Heart left ventricle (tissue), 13 donors: ENCODE measurements at regions not wholly inside any gene's neighbourhood (a gene's known extent, or its start where the extent isn't known, plus 50 kb on each side); places are given as distances from the start of the nearest gene placed in this dataset.

ENCODE experiments used
- CTCF ChIP-seq, 12 donors: fragments of 200-600 bp; sonication (generic) in 4 of 12; IDR thresholded peaks; one replicate each; pipeline versions ENCODE4 v1.5.0 to v1.8.0; 2018 to 2022; ENCODE audit warnings: antibody characterized with exemption in 12 of 12, mild to moderate bottlenecking in 5 of 12
- POLR2A ChIP-seq, 2 donors: fragments of 450-650 bp; IDR thresholded peaks; one replicate each; pipeline ENCODE4 v1.6.1; 2017; ENCODE audit warnings: antibody characterized with exemption in 2 of 2, mild to moderate bottlenecking in 2 of 2, moderate library complexity in 2 of 2
- donor health status: ischemic (EF 13 %, LVEDD 7.1; RV severe dilation, severe dysfunction).
- donor health status: DM: no; HTN: yes; CAD: no.
- donor health status: DM: no; HTN: no; CAD: no.
- donor health status: ischemic (EF 25% LVEDD 6.9; RV normal size, moderate dysfunction).
- donor health status: ischemic (EF 25% LVEDD 5.7; RV mildly dilated, moderate dysfunction).
- donor health status: ischemic (EF 35%, LVEDD 5.7; RV mildly dilated, moderate dysfunction).
- donor health status: nonischemic (EF 11% LVEDD 7.7; RV severe dilation, severe dysfunction).
- donor health status: DM: yes; HTN: yes; CAD: no.
- donor health status: PGD.
- donor health status: ischemic (EF 29% LVEDD 5.4; RV normal size, mild dysfunction).
- donor health status: nonischemic (EF 23%, LVEDD 6.1; RV moderate dilation, normal function).

DNA sequence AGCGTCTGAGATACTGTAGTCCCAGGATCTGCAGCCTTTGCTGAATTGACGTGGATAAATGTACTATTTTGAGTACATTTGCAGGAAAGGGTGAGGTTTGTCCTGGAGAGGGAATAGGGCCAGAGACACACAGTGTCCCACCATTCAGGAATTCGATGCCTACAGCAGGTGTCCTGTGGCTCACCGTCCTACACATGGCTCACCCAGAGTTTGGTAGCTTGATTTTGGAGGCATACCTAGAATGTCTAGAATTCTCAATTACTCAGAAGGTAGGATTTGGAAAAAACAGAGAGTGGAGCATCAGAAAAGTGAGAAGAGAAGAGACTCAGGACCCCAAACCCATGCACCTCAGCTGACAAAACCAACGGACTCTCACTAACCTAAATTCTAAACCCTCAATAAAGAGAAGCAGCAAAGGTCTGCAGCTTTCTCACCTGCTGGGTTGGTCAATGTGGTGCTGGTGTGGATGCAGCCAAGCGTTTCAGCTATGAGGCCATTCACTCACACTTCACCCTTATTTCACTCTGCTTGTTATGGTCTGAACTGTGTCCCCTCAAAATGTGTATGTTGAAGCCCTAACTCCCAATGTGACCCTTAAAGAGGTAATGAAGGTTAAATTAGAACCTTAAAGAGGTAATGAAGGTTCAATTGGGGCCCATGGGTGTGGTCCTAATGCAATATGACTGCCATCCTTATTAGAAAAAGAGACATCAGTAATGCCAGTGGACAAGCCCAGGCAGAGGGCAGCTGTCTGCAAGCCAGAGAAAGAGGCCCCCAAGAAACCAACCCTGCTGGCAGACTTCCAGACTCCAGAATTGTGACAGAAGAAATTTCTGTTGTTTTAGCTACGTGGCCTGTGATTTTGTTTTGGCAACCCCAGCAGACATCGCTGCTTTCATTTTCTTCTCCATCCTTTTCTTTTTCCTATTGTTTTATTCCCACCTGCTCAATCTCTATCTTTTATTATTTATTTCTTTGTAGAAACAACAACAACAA lies 187.8 kb downstream of the SNX19 start:
- TF ChIP-seq CTCF (IDR thresholded peaks at IDR 0.05) (no peak), POLR2A (IDR thresholded peaks at IDR 0.05) (no peak)
